ENCODE measurements at regions not wholly inside any gene's neighbourhood (a gene's known extent, or its start where the extent isn't known, plus 50 kb on each side); places are given as distances from the start of the nearest gene placed in this dataset.

GRCh38 chr18:8965398-8965797, 137.1 kb upstream of the NDUFV2 start:
- TF ChIP-seq POLR2AphosphoS5 (IDR thresholded peaks at IDR 0.05) = no peak
- TF ChIP-seq CTCF (IDR thresholded peaks at IDR 0.05) = no peak
- TF ChIP-seq POLR2A (IDR thresholded peaks at IDR 0.05) = no peak

Data from breast epithelium (tissue), 3 donors.